ENCODE measurements at regions not wholly inside any gene's neighbourhood (a gene's known extent, or its start where the extent isn't known, plus 50 kb on each side); places are given as distances from the start of the nearest gene placed in this dataset.

DNA sequence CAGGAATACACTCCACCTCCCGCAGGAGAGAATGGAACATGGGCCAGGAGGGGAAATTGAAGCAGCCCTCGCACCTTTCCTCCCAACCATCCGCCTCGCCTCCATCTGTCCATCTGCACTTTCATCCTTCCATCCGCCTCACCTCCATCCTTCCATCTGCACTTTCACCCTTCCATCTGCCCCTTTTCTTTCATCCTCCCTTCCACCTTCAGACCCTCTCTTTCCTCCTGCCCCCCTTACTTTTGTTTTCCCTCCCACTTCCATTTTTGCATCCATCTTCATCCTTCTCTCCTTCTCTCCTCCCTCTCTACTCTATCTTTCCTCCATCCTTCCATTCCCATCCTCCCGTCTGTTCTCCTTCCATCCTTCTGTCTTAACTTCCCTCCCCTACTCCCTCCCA lies 92.2 kb upstream of the ZNF536 start:
- TF ChIP-seq, protein P1, sequence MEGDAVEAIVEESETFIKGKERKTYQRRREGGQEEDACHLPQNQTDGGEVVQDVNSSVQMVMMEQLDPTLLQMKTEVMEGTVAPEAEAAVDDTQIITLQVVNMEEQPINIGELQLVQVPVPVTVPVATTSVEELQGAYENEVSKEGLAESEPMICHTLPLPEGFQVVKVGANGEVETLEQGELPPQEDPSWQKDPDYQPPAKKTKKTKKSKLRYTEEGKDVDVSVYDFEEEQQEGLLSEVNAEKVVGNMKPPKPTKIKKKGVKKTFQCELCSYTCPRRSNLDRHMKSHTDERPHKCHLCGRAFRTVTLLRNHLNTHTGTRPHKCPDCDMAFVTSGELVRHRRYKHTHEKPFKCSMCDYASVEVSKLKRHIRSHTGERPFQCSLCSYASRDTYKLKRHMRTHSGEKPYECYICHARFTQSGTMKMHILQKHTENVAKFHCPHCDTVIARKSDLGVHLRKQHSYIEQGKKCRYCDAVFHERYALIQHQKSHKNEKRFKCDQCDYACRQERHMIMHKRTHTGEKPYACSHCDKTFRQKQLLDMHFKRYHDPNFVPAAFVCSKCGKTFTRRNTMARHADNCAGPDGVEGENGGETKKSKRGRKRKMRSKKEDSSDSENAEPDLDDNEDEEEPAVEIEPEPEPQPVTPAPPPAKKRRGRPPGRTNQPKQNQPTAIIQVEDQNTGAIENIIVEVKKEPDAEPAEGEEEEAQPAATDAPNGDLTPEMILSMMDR (IDR thresholded peaks at IDR 0.05 in 4 of 5, conservative IDR thresholded peaks at IDR 0.05 in 1 of 5), result no peak
- TF ChIP-seq POLR2A (IDR thresholded peaks at IDR 0.05), result no peak
- Histone ChIP-seq H3K36me3 (no peaks in the 10 kb centered on the region), H3K27me3 (no peaks in the 10 kb centered on the region), H3K4me1 (no peaks in the 10 kb centered on the region), H3K9me3 (no peaks in the 10 kb centered on the region), H3K27ac (no peak overlapping the region), H3K4me3 (no peak overlapping the region)
- in situ Hi-C loops (cut with MboI; ENCODE audit: low sequenced_read_pairs in 4 of 4), result no loop called here
- intact Hi-C loops (cut with DNase I; ENCODE audit: low total_unique reads), result no loop called here
- ATAC-seq (no peak), DNase-seq (no peak)

DNA sequence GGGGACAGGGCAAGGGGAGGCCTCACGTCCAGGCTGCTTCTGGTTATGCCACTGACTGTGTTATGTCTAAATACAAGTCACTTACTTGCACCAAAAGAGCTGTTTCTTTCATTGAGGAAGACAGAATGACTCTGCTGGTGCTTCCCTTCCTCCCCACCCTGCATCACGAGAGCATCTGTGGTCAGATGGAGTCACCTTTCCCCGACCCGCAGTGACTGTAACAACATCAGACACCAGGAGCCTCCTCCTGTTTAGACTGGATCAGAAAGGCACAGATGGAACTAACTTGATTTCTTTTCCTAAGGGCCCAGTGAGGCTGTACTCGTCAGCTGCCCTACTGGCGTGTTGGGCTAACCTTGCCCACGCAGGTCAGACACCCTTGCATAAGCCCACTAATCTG lies 90.3 kb upstream of the ZNF536 start:
- Histone ChIP-seq H3K27ac (no peak overlapping the region), H3K4me1 (no peaks in the 10 kb centered on the region), H3K27me3 (no peaks in the 10 kb centered on the region), H3K4me3 (no peak overlapping the region), H3K36me3 (no peaks in the 10 kb centered on the region), H3K9me3 (no peaks in the 10 kb centered on the region)
- intact Hi-C loops (cut with DNase I; ENCODE audit: low total_unique reads) (no loop called here), in situ Hi-C loops (cut with MboI; ENCODE audit: low sequenced_read_pairs in 4 of 4) (no loop called here)
- no peak for TF ChIP-seq POLR2A (IDR thresholded peaks at IDR 0.05)
- TF ChIP-seq, protein P1 (IDR thresholded peaks at IDR 0.05 in 4 of 5, conservative IDR thresholded peaks at IDR 0.05 in 1 of 5), result no peak
- DNase-seq (no peak), ATAC-seq (no peak)

DNA sequence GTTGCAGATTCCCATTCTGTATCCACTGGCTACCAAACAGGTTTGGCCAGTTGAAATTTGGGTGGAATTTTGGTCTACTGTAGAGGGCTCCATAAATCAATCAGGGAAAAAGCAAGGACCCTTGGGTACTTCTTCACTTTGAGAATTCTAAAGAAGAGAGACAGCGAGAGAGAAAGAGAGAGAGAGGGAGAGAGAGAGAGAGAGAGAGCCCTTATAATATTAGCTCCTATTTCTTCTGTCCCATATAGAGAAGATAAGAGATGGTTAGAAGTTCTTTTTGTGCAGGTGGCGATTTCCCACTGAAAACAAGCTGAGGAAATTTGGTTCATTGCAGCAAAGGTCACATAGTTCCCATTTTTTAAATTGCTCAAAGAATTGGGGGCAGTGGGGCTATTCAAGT lies 88.6 kb upstream of the ZNF536 start:
- Histone ChIP-seq H3K27ac (no peak overlapping the region), H3K4me1 (no peaks in the 10 kb centered on the region), H3K36me3 (no peaks in the 10 kb centered on the region), H3K27me3 (no peaks in the 10 kb centered on the region), H3K9me3 (no peaks in the 10 kb centered on the region), H3K4me3 (no peak overlapping the region)
- intact Hi-C loops (cut with DNase I; ENCODE audit: low total_unique reads) (no loop called here), in situ Hi-C loops (cut with MboI; ENCODE audit: low sequenced_read_pairs in 4 of 4) (no loop called here)
- no peak for ATAC-seq
- DNase-seq, result no peak
- TF ChIP-seq, protein P1 (IDR thresholded peaks at IDR 0.05 in 4 of 5, conservative IDR thresholded peaks at IDR 0.05 in 1 of 5), result no peak
- TF ChIP-seq POLR2A (IDR thresholded peaks at IDR 0.05), result no peak

GRCh38 chr19:30284209-30284608 lies 88.0 kb upstream of the ZNF536 start:
- H3K4me3 ChIP-seq, result no peak overlapping the region
- in situ Hi-C loops (cut with MboI; ENCODE audit: low sequenced_read_pairs in 4 of 4) (no loop called here), intact Hi-C loops (cut with DNase I; ENCODE audit: low total_unique reads) (no loop called here)
- TF ChIP-seq POLR2A (IDR thresholded peaks at IDR 0.05), result no peak
- TF ChIP-seq, protein P1 (IDR thresholded peaks at IDR 0.05 in 4 of 5, conservative IDR thresholded peaks at IDR 0.05 in 1 of 5), result no peak
- H3K36me3 ChIP-seq, result no peaks in the 10 kb centered on the region
- H3K27me3 ChIP-seq, result no peaks in the 10 kb centered on the region
- DNase-seq (no peak), ATAC-seq (no peak)
- no peak overlapping the region for H3K27ac ChIP-seq
- H3K9me3 ChIP-seq, result no peaks in the 10 kb centered on the region
- H3K4me1 ChIP-seq, result no peaks in the 10 kb centered on the region

DNA sequence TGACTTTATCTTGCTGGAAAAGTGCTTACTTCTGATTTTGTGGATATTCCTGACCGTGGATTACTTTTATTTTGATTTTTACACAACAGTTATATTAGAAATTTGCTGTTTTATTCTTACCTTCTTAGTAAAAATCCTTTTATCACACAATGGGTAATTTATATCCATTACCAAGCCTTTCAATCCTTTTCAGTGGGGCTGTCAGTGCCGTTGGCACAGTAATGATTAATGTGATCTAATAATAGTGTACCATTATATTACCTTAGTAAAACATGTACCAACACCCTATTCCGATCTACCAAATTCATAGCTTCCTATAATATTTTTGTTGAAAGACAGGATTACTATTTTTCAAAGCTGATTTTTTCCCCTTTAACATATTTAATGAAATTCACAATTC lies 87.3 kb upstream of the ZNF536 start:
- H3K4me3 ChIP-seq, result no peak overlapping the region
- no peaks in the 10 kb centered on the region for H3K36me3 ChIP-seq
- DNase-seq (no peak), ATAC-seq (no peak)
- H3K27ac ChIP-seq, result no peak overlapping the region
- no peaks in the 10 kb centered on the region for H3K27me3 ChIP-seq
- TF ChIP-seq POLR2A (IDR thresholded peaks at IDR 0.05), result no peak
- TF ChIP-seq, protein P1 (IDR thresholded peaks at IDR 0.05 in 4 of 5, conservative IDR thresholded peaks at IDR 0.05 in 1 of 5), result no peak
- H3K4me1 ChIP-seq, result no peaks in the 10 kb centered on the region
- in situ Hi-C loops (cut with MboI; ENCODE audit: low sequenced_read_pairs in 4 of 4), result no loop called here
- intact Hi-C loops (cut with DNase I; ENCODE audit: low total_unique reads), result no loop called here
- H3K9me3 ChIP-seq, result no peaks in the 10 kb centered on the region

Data from gastrocnemius medialis (tissue), 4 donors.